ENCODE measurements at regions not wholly inside any gene's neighbourhood (a gene's known extent, or its start where the extent isn't known, plus 50 kb on each side); places are given as distances from the start of the nearest gene placed in this dataset.

GRCh38 chr13:29918845-29919244 lies 68.4 kb upstream of the UBL3 start:
- TF ChIP-seq, protein P1, sequence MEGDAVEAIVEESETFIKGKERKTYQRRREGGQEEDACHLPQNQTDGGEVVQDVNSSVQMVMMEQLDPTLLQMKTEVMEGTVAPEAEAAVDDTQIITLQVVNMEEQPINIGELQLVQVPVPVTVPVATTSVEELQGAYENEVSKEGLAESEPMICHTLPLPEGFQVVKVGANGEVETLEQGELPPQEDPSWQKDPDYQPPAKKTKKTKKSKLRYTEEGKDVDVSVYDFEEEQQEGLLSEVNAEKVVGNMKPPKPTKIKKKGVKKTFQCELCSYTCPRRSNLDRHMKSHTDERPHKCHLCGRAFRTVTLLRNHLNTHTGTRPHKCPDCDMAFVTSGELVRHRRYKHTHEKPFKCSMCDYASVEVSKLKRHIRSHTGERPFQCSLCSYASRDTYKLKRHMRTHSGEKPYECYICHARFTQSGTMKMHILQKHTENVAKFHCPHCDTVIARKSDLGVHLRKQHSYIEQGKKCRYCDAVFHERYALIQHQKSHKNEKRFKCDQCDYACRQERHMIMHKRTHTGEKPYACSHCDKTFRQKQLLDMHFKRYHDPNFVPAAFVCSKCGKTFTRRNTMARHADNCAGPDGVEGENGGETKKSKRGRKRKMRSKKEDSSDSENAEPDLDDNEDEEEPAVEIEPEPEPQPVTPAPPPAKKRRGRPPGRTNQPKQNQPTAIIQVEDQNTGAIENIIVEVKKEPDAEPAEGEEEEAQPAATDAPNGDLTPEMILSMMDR (conservative IDR thresholded peaks at IDR 0.05; ENCODE audit: low read length) = no peak
- no peak for TF ChIP-seq EZH2phosphoT487 (IDR thresholded peaks at IDR 0.05; ENCODE audit: borderline replicate concordance, low read depth, low read length)

Data from OCI-LY7 (cell line).